T-helper 2 cell treated with Interferon-gamma antibody and Interleukin-4, amounts not matched to agents 5 μg/mL and 100 μg/mL, for 36 hours (primary cell): ENCODE measurements at regions not wholly inside any gene's neighbourhood (a gene's known extent, or its start where the extent isn't known, plus 50 kb on each side); places are given as distances from the start of the nearest gene placed in this dataset.
A peak's percentile ranks its signal among the peaks of the same experiment; 100 is the strongest.
"Not testable (repeated sequence)": the region's sequence is repeated elsewhere in the genome, so short reads cannot be mapped to it uniquely, and the experiment has no call there.

Experiments
- DNase-seq: peaks from one replicate; pipeline ENCODE4 v3.0.0; 2021; ENCODE audit warnings: low spot score
- H3K27ac Mint-ChIP-seq: one replicate; pipeline ENCODE4 v1.8.0; 2021; ENCODE audit warnings: mild to moderate bottlenecking, mixed read lengths
- H3K27me3 Mint-ChIP-seq: one replicate; pipeline ENCODE4 v1.8.0; 2021; ENCODE audit warnings: low read depth, mixed read lengths
- H3K36me3 Mint-ChIP-seq: one replicate; pipeline ENCODE4 v1.8.0; 2021; ENCODE audit warnings: low read depth, mixed read lengths
- H3K4me1 Mint-ChIP-seq: one replicate; pipeline ENCODE4 v1.8.0; 2021; ENCODE audit warnings: low read depth, mixed read lengths
- H3K4me3 Mint-ChIP-seq: one replicate; pipeline ENCODE4 v1.8.0; 2022; ENCODE audit warnings: mild to moderate bottlenecking, moderate library complexity, mixed read lengths
- H3K9me3 Mint-ChIP-seq: one replicate; pipeline ENCODE4 v1.8.0; 2021; ENCODE audit warnings: mixed read lengths

GRCh38 chr19:32041681-32042292 lies 303.6 kb upstream of the ZNF507 start:
- Mint-ChIP-seq H3K27ac (no peak overlapping the region), H3K9me3 (no peaks in the 10 kb centered on the region), H3K4me1 (no peaks in the 10 kb centered on the region), H3K36me3 (no peaks in the 10 kb centered on the region), H3K27me3 (peaks cover 14% of the 10 kb centered on the region), H3K4me3 (no peak overlapping the region)
- no peak for DNase-seq

- H3K4me1 Mint-ChIP-seq: no peaks in the 10 kb centered on the region
Observed at GRCh38 chr19:32047788-32048187, 297.6 kb upstream of the ZNF507 start.

GRCh38 chr19:32053376-32053775 lies 292.0 kb upstream of the ZNF507 start:
- H3K27me3 Mint-ChIP-seq: no peaks in the 10 kb centered on the region
- no peak overlapping the region for H3K27ac Mint-ChIP-seq
- no peaks in the 10 kb centered on the region for H3K36me3 Mint-ChIP-seq
- no peak overlapping the region for H3K4me3 Mint-ChIP-seq
- H3K4me1 Mint-ChIP-seq: no peaks in the 10 kb centered on the region
- no peaks in the 10 kb centered on the region for H3K9me3 Mint-ChIP-seq
- DNase-seq: no peak

More at GRCh38 chr19:32047788-32048187, 297.6 kb upstream of the ZNF507 start:
- Mint-ChIP-seq H3K36me3 (no peaks in the 10 kb centered on the region), H3K27ac (no peak overlapping the region), H3K27me3 (no peaks in the 10 kb centered on the region), H3K4me3 (no peak overlapping the region), H3K9me3 (no peaks in the 10 kb centered on the region)
- DNase-seq: no peak

GRCh38 chr19:32053861-32054260 lies 291.5 kb upstream of the ZNF507 start:
- Mint-ChIP-seq H3K36me3 (no peaks in the 10 kb centered on the region), H3K4me1 (no peaks in the 10 kb centered on the region), H3K27ac (no peak overlapping the region), H3K27me3 (no peaks in the 10 kb centered on the region), H3K9me3 (no peaks in the 10 kb centered on the region), H3K4me3 (no peak overlapping the region)
- no peak for DNase-seq

- H3K9me3 Mint-ChIP-seq: peaks cover 3% of the 10 kb centered on the region
- no peak overlapping the region for H3K4me3 Mint-ChIP-seq
- H3K4me1 Mint-ChIP-seq: no peaks in the 10 kb centered on the region
- no peaks in the 10 kb centered on the region for H3K27me3 Mint-ChIP-seq
- no peak for DNase-seq
- H3K27ac Mint-ChIP-seq: peak overlapping the region; percentile 28
- no peaks in the 10 kb centered on the region for H3K36me3 Mint-ChIP-seq
Observed at GRCh38 chr19:32058131-32058530, 287.3 kb upstream of the ZNF507 start.

- no peaks in the 10 kb centered on the region for H3K27me3 Mint-ChIP-seq
- H3K4me1 Mint-ChIP-seq: no peaks in the 10 kb centered on the region
- no peaks in the 10 kb centered on the region for H3K36me3 Mint-ChIP-seq
- DNase-seq: no peak
- no peak overlapping the region for H3K27ac Mint-ChIP-seq
- H3K4me3 Mint-ChIP-seq: no peak overlapping the region
- H3K9me3 Mint-ChIP-seq: peaks cover 3% of the 10 kb centered on the region
Observed at GRCh38 chr19:32061315-32061714, 284.1 kb upstream of the ZNF507 start.

- Mint-ChIP-seq H3K36me3 (no peaks in the 10 kb centered on the region), H3K27ac (no peak overlapping the region)
- DNase-seq: no peak
Observed at GRCh38 chr19:32063601-32064000, 281.8 kb upstream of the ZNF507 start.

GRCh38 chr19:32066056-32066455 lies 279.4 kb upstream of the ZNF507 start:
- no peak overlapping the region for H3K27ac Mint-ChIP-seq
- no peaks in the 10 kb centered on the region for H3K4me1 Mint-ChIP-seq
- no peak overlapping the region for H3K4me3 Mint-ChIP-seq
- H3K27me3 Mint-ChIP-seq: no peaks in the 10 kb centered on the region
- no peak for DNase-seq
- no peaks in the 10 kb centered on the region for H3K9me3 Mint-ChIP-seq
- H3K36me3 Mint-ChIP-seq: no peaks in the 10 kb centered on the region

More at GRCh38 chr19:32063601-32064000, 281.8 kb upstream of the ZNF507 start:
- no peaks in the 10 kb centered on the region for H3K4me1 Mint-ChIP-seq
- H3K4me3 Mint-ChIP-seq: no peak overlapping the region
- peaks cover 3% of the 10 kb centered on the region for H3K9me3 Mint-ChIP-seq
- no peaks in the 10 kb centered on the region for H3K27me3 Mint-ChIP-seq

- Mint-ChIP-seq H3K4me1 (no peaks in the 10 kb centered on the region), H3K27ac (no peak overlapping the region), H3K9me3 (no peaks in the 10 kb centered on the region), H3K4me3 (no peak overlapping the region), H3K27me3 (no peaks in the 10 kb centered on the region), H3K36me3 (no peaks in the 10 kb centered on the region)
- no peak for DNase-seq
Observed at GRCh38 chr19:32067685-32068084, 277.7 kb upstream of the ZNF507 start.

GRCh38 chr19:32068793-32069192 lies 276.6 kb upstream of the ZNF507 start:
- no peak for DNase-seq
- Mint-ChIP-seq H3K27me3 (no peaks in the 10 kb centered on the region), H3K36me3 (no peaks in the 10 kb centered on the region), H3K4me3 (no peak overlapping the region), H3K4me1 (no peaks in the 10 kb centered on the region), H3K9me3 (no peaks in the 10 kb centered on the region), H3K27ac (no peak overlapping the region)

- H3K27ac Mint-ChIP-seq: no peak overlapping the region
- H3K36me3 Mint-ChIP-seq: no peaks in the 10 kb centered on the region
- no peaks in the 10 kb centered on the region for H3K9me3 Mint-ChIP-seq
- no peak overlapping the region for H3K4me3 Mint-ChIP-seq
- no peak for DNase-seq
- no peaks in the 10 kb centered on the region for H3K4me1 Mint-ChIP-seq
- no peaks in the 10 kb centered on the region for H3K27me3 Mint-ChIP-seq
Observed at GRCh38 chr19:32070101-32070500, 275.3 kb upstream of the ZNF507 start.

- Mint-ChIP-seq H3K4me1 (no peaks in the 10 kb centered on the region), H3K36me3 (no peaks in the 10 kb centered on the region), H3K9me3 (peaks cover 10% of the 10 kb centered on the region), H3K27me3 (no peaks in the 10 kb centered on the region), H3K27ac (no peak overlapping the region), H3K4me3 (no peak overlapping the region)
- DNase-seq: no peak
Observed at GRCh38 chr19:32082028-32082427, 263.4 kb upstream of the ZNF507 start.

GRCh38 chr19:32084756-32085363 lies 260.6 kb upstream of the ZNF507 start:
- H3K4me3 Mint-ChIP-seq, DNase-seq, H3K4me1 Mint-ChIP-seq, H3K27ac Mint-ChIP-seq, H3K36me3 Mint-ChIP-seq, H3K27me3 Mint-ChIP-seq: not testable (repeated sequence)
- H3K9me3 Mint-ChIP-seq: peaks cover 15% of the 10 kb centered on the region

GRCh38 chr19:32091241-32091640 lies 254.2 kb upstream of the ZNF507 start:
- no peaks in the 10 kb centered on the region for H3K4me1 Mint-ChIP-seq
- DNase-seq: no peak
- no peaks in the 10 kb centered on the region for H3K27me3 Mint-ChIP-seq
- no peaks in the 10 kb centered on the region for H3K36me3 Mint-ChIP-seq
- H3K9me3 Mint-ChIP-seq: peaks cover 15% of the 10 kb centered on the region
- H3K27ac Mint-ChIP-seq: no peak overlapping the region
- H3K4me3 Mint-ChIP-seq: no peak overlapping the region

- Mint-ChIP-seq H3K9me3 (peaks cover 15% of the 10 kb centered on the region), H3K36me3 (no peaks in the 10 kb centered on the region), H3K4me1 (no peaks in the 10 kb centered on the region), H3K4me3 (no peak overlapping the region), H3K27me3 (no peaks in the 10 kb centered on the region), H3K27ac (no peak overlapping the region)
- DNase-seq: no peak
Observed at GRCh38 chr19:32097011-32097410, 248.4 kb upstream of the ZNF507 start.
